HL-60 (cell line): ENCODE measurements at regions not wholly inside any gene's neighbourhood (a gene's known extent, or its start where the extent isn't known, plus 50 kb on each side); places are given as distances from the start of the nearest gene placed in this dataset.

Source experiments
- DNase-seq, 2 experiments: peaks; one replicate each; pipeline ENCODE4 v3.0.0-alpha.2; 2010 to 2020; ENCODE audit warnings: low read depth in 1 of 2, low spot score in 1 of 2
- H3K27ac ChIP-seq: fragments of 250-450 bp; sonication (Bioruptor Pico); replicated peaks from 2 replicates; pipeline ENCODE4 v1.5.1; 2020; ENCODE audit warnings: mild to moderate bottlenecking, moderate library complexity
- H3K27me3 ChIP-seq: fragments of 250-450 bp; sonication (Bioruptor Pico); 2 replicates; pipeline ENCODE4 v1.5.1; 2021; ENCODE audit warnings: mild to moderate bottlenecking, moderate library complexity; ENCODE audit not compliant: insufficient read depth, poor library complexity, severe bottlenecking
- H3K4me3 ChIP-seq: replicated peaks from 2 replicates; pipeline ENCODE4 v1.5.1; 2011; ENCODE audit warnings: mild to moderate bottlenecking, control low read depth, low read length; ENCODE audit not compliant: insufficient read depth
- GABPA ChIP-seq: IDR thresholded peaks from 2 replicates; pipeline ENCODE4 v1.6.1; 2012; ENCODE audit warnings: low read depth
- POLR2AphosphoS5 ChIP-seq: IDR thresholded peaks from 2 replicates; pipeline ENCODE4 v1.6.1; 2012; ENCODE audit warnings: low read depth
- REST ChIP-seq: IDR thresholded peaks from 2 replicates; pipeline ENCODE4 v1.6.1; 2012; ENCODE audit warnings: low read depth; ENCODE audit not compliant: insufficient replicate concordance
- SPI1 ChIP-seq: IDR thresholded peaks from 2 replicates; pipeline ENCODE4 v1.6.1; 2012; ENCODE audit warnings: low read depth, mild to moderate bottlenecking, borderline replicate concordance
- TF ChIP-seq, protein P1 (sequence below): IDR thresholded peaks from one replicate; pipeline ENCODE4 v1.5.1; 2011; ENCODE audit warnings: low read length, control low read depth, inconsistent platforms; ENCODE audit not compliant: insufficient read depth

DNA sequence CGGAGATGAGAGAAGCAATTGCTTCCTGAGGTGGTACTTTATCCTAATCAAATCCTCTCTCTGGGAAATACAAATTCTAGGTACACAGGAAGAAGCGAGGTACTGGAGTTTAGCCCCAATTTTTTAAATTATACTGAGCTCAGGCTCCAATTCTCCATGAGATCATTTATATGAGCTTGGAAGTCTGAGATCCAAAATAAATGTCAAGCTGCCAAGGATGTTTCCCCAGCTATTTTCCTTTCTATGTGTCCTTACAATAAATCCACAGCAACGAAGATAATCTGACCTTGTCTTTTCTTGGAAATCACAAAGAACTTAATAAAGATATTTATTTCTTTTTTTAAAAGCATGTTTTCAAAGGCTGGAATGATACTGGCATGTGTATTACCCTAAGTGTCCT is 597.3 kb downstream of the GABRG2 start:
- DNase-seq: no peak
- H3K4me3 ChIP-seq: no peak overlapping the region
- no peak overlapping the region for H3K27ac ChIP-seq
- no peaks in the 10 kb centered on the region for H3K27me3 ChIP-seq
- TF ChIP-seq POLR2AphosphoS5: no peak
- no peak for TF ChIP-seq REST
- TF ChIP-seq, protein P1, sequence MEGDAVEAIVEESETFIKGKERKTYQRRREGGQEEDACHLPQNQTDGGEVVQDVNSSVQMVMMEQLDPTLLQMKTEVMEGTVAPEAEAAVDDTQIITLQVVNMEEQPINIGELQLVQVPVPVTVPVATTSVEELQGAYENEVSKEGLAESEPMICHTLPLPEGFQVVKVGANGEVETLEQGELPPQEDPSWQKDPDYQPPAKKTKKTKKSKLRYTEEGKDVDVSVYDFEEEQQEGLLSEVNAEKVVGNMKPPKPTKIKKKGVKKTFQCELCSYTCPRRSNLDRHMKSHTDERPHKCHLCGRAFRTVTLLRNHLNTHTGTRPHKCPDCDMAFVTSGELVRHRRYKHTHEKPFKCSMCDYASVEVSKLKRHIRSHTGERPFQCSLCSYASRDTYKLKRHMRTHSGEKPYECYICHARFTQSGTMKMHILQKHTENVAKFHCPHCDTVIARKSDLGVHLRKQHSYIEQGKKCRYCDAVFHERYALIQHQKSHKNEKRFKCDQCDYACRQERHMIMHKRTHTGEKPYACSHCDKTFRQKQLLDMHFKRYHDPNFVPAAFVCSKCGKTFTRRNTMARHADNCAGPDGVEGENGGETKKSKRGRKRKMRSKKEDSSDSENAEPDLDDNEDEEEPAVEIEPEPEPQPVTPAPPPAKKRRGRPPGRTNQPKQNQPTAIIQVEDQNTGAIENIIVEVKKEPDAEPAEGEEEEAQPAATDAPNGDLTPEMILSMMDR: no peak
- TF ChIP-seq GABPA: no peak
- TF ChIP-seq SPI1: no peak

DNA sequence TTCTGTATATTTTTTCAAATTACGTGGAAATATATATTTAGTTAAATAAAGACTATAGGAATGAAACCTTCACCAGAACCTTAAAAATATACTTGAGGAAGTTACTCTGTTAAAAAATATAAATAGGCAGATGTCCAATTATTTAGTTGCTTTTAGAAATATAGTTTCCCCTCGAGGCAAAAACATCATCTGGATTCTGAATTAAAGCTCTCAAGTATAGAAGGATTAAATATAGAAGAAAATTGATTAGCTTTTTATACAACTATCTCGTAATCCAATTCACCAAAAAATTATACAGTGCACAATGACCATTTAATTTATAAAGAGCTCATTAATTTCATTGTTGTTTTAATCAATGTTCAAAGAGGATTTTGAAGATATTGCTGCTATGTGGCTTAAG is 601.4 kb downstream of the GABRG2 start:
- no peak for TF ChIP-seq GABPA
- no peak for TF ChIP-seq POLR2AphosphoS5
- TF ChIP-seq, protein P1: no peak
- no peak for TF ChIP-seq SPI1
- TF ChIP-seq REST: no peak
- DNase-seq: no peak
- H3K27ac ChIP-seq: no peak overlapping the region
- no peak overlapping the region for H3K4me3 ChIP-seq
- H3K27me3 ChIP-seq: no peaks in the 10 kb centered on the region

- DNase-seq: no peak
- Histone ChIP-seq H3K27ac (no peak overlapping the region), H3K27me3 (no peaks in the 10 kb centered on the region), H3K4me3 (no peak overlapping the region)
- TF ChIP-seq SPI1: no peak
- TF ChIP-seq, protein P1: no peak
- TF ChIP-seq POLR2AphosphoS5: no peak
- TF ChIP-seq GABPA: no peak
- no peak for TF ChIP-seq REST
Measured at GRCh38 chr5:162672061-162672460, 604.5 kb downstream of the GABRG2 start.
